ENCODE measurements at regions not wholly inside any gene's neighbourhood (a gene's known extent, or its start where the extent isn't known, plus 50 kb on each side); places are given as distances from the start of the nearest gene placed in this dataset.

- TF ChIP-seq CTCF (IDR thresholded peaks at IDR 0.05), result no peak
- no peak for DNase-seq
- ATAC-seq, result no peak
- Histone ChIP-seq H3K4me3 (no peak overlapping the region), H3K36me3 (no peaks in the 10 kb centered on the region), H3K27me3 (no peaks in the 10 kb centered on the region), H3K27ac (no peak overlapping the region), H3K4me1 (no peaks in the 10 kb centered on the region), H3K9me3 (peaks cover 0 to 8% (median 0%) of the 10 kb centered on the region in 11 donors)
- WGBS, 2 donors, result 77 to 82% methylated on average over 4 of the region's 4 CpGs
- intact Hi-C loops (cut with DNase I), result no loop called here
Observed at GRCh38 chr4:12761694-12762093, 722.4 kb downstream of the RAB28 start.

GRCh38 chr4:12747154-12747553 is 737.0 kb downstream of the RAB28 start:
- Histone ChIP-seq H3K36me3 (no peaks in the 10 kb centered on the region), H3K9me3 (peaks cover 0 to 7% (median 0%) of the 10 kb centered on the region in 11 donors), H3K27ac (no peak overlapping the region), H3K4me1 (no peaks in the 10 kb centered on the region), H3K4me3 (no peak overlapping the region), H3K27me3 (no peaks in the 10 kb centered on the region)
- ATAC-seq (no peak), DNase-seq (no peak)
- TF ChIP-seq CTCF (IDR thresholded peaks at IDR 0.05), result no peak
- intact Hi-C loops (cut with DNase I), result no loop called here
- 74 to 81% methylated on average over 5 of the region's 5 CpGs for WGBS, 2 donors

- ATAC-seq (no peak), DNase-seq (no peak)
- peaks cover 0 to 7% (median 0%) of the 10 kb centered on the region in 11 donors for H3K9me3 ChIP-seq
- no peaks in the 10 kb centered on the region for H3K4me1 ChIP-seq
- no peaks in the 10 kb centered on the region for H3K27me3 ChIP-seq
- no peak overlapping the region for H3K4me3 ChIP-seq
- no peaks in the 10 kb centered on the region for H3K36me3 ChIP-seq
- intact Hi-C loops (cut with DNase I), result no loop called here
- no peak overlapping the region for H3K27ac ChIP-seq
- TF ChIP-seq CTCF (IDR thresholded peaks at IDR 0.05), result no peak
- WGBS, 2 donors, result 87 to 93% methylated on average over 13 of the region's 13 CpGs
Observed at GRCh38 chr4:12746221-12746620, 737.9 kb downstream of the RAB28 start.

GRCh38 chr4:12734586-12734985 is 749.6 kb downstream of the RAB28 start:
- Histone ChIP-seq H3K9me3 (no peaks in the 10 kb centered on the region), H3K27ac (no peak overlapping the region), H3K36me3 (no peaks in the 10 kb centered on the region), H3K4me3 (no peak overlapping the region), H3K4me1 (no peaks in the 10 kb centered on the region), H3K27me3 (no peaks in the 10 kb centered on the region)
- ATAC-seq, result no peak
- no peak for TF ChIP-seq CTCF (IDR thresholded peaks at IDR 0.05)
- 65 to 75% methylated on average over 2 of the region's 2 CpGs for WGBS, 2 donors
- intact Hi-C loops (cut with DNase I), result loop anchor here in 6 of 10 donors (5.0 to 10.0 kb wide), 2 partner anchors 810 to 813 kb away; partner anchors contain the start of gene NKX3-2 (in 2 of the 6)
- DNase-seq, result no peak
